Right lobe of liver (tissue), 6 donors: ENCODE measurements at regions not wholly inside any gene's neighbourhood (a gene's known extent, or its start where the extent isn't known, plus 50 kb on each side); places are given as distances from the start of the nearest gene placed in this dataset.

Source experiments
- ATAC-seq, 4 donors: fragments of 200-7000 bp; cut with Tn5 transposase; one replicate each; pipeline ENCODE4 v1.9.1; 2020; ENCODE audit warnings: mild to moderate bottlenecking in 4 of 4, moderate library complexity in 4 of 4
- DNase-seq, 3 donors: peaks; one replicate each; pipeline ENCODE4 v3.0.0-alpha.2; 2020
- H3K27ac ChIP-seq, 3 donors: fragments of 200-600 bp; one replicate each; pipeline ENCODE4 v1.8.0; 2022
- H3K27me3 ChIP-seq, 2 donors: fragments of 200-600 bp; one replicate each; pipeline ENCODE4 v1.8.0; 2022
- H3K36me3 ChIP-seq, 4 donors: fragments of 200-600 bp; sonication (generic) in 1 of 4; one replicate each; pipeline versions ENCODE4 v1.5.1 to v1.8.0; 2017 to 2022; ENCODE audit warnings: control low read depth in 1 of 4
- H3K4me1 ChIP-seq, 4 donors: fragments of 200-600 bp; sonication (generic) in 1 of 4; one replicate each; pipeline versions ENCODE4 v1.5.1 to v1.8.0; 2017 to 2022; ENCODE audit warnings: control low read depth in 1 of 4
- H3K4me3 ChIP-seq, 3 donors: fragments of 200-600 bp; one replicate each; pipeline ENCODE4 v1.8.0; 2022
- H3K9me3 ChIP-seq, 4 donors: fragments of 200-600 bp; sonication (generic) in 1 of 4; one replicate each; pipeline versions ENCODE4 v1.5.1 to v1.8.0; 2017 to 2022; ENCODE audit warnings: control low read depth in 1 of 4
- CTCF ChIP-seq, 4 donors: fragments of 200-600 bp in 3 of 4; fragments of 450-650 bp in 1 of 4; IDR thresholded peaks; one replicate each; pipeline versions ENCODE4 v1.5.1 to v1.8.0; 2016 to 2022; ENCODE audit warnings: antibody characterized with exemption in 4 of 4, mild to moderate bottlenecking in 2 of 4
- POLR2A ChIP-seq: fragments of 450-650 bp; IDR thresholded peaks from one replicate; pipeline ENCODE4 v1.6.1; 2017; ENCODE audit warnings: antibody characterized with exemption, mild to moderate bottlenecking
- WGBS: methylation state at CpG from one replicate; pipeline ENCODE4 v1.1.6; 2018; ENCODE audit warnings: low coverage, low lambda C conversion rate; ENCODE audit not compliant: insufficient coverage; ENCODE audit errors: missing lambda C conversion rate; 5-methylcytosine and 5-hydroxymethylcytosine counted together
- intact Hi-C, 2 donors: fragments of 100-400 bp; cut with DNase I; formaldehyde crosslinking; loops; one replicate each; pipeline versions ENCODE4 v1.11.2 to v1.14.1; 2022
- donor health status: DM: no; HTN: yes; CAD: no.
- donor health status: DM: no; HTN: no; CAD: no.
- donor health status: DM: no; HTN: no; CAD: no.
- donor health status: DM: no; HTN: yes; CAD: no.
- donor health status: DM: no; HTN: yes; CAD: no.

- TF ChIP-seq POLR2A, result no peak
- no peak for TF ChIP-seq CTCF (IDR thresholded peaks at IDR 0.05)
- no peak overlapping the region for H3K27ac ChIP-seq
- no peak for ATAC-seq
- intact Hi-C loops, result no loop called here
- no peaks in the 10 kb centered on the region for H3K27me3 ChIP-seq
- no peaks in the 10 kb centered on the region for H3K36me3 ChIP-seq
- H3K9me3 ChIP-seq, result no peaks in the 10 kb centered on the region
- WGBS, result 85% methylated on average over 2 of the region's 2 CpGs
- DNase-seq, result no peak
- H3K4me1 ChIP-seq, result no peaks in the 10 kb centered on the region
- H3K4me3 ChIP-seq, result no peak overlapping the region
Observed at GRCh38 chr3:144413068-144413467, 441.4 kb downstream of the DIPK2A start.

- ATAC-seq (no peak), DNase-seq (no peak)
- H3K36me3 ChIP-seq, result no peaks in the 10 kb centered on the region
- no peak overlapping the region for H3K27ac ChIP-seq
- intact Hi-C loops, result no loop called here
- no peaks in the 10 kb centered on the region for H3K4me1 ChIP-seq
- H3K27me3 ChIP-seq, result no peaks in the 10 kb centered on the region
- TF ChIP-seq POLR2A (no peak), CTCF (IDR thresholded peaks at IDR 0.05) (no peak)
- H3K4me3 ChIP-seq, result no peak overlapping the region
- WGBS, result 67% methylated on average over 1 of the region's 1 CpG
- no peaks in the 10 kb centered on the region for H3K9me3 ChIP-seq
Observed at GRCh38 chr3:144415492-144415891, 443.9 kb downstream of the DIPK2A start.

GRCh38 chr3:144424606-144425005 is 453.0 kb downstream of the DIPK2A start:
- Histone ChIP-seq H3K4me1 (no peaks in the 10 kb centered on the region), H3K36me3 (no peaks in the 10 kb centered on the region), H3K27me3 (no peaks in the 10 kb centered on the region), H3K27ac (no peak overlapping the region), H3K4me3 (no peak overlapping the region), H3K9me3 (no peaks in the 10 kb centered on the region)
- DNase-seq (no peak), ATAC-seq (no peak)
- intact Hi-C loops, result no loop called here
- TF ChIP-seq POLR2A (no peak), CTCF (IDR thresholded peaks at IDR 0.05) (no peak)
- WGBS, result 88% methylated on average over 4 of the region's 4 CpGs

GRCh38 chr3:144426366-144426765 is 454.7 kb downstream of the DIPK2A start:
- ATAC-seq (no peak), DNase-seq (no peak)
- no peak for TF ChIP-seq CTCF (IDR thresholded peaks at IDR 0.05)
- intact Hi-C loops, result no loop called here
- Histone ChIP-seq H3K9me3 (no peaks in the 10 kb centered on the region), H3K36me3 (no peaks in the 10 kb centered on the region), H3K27me3 (no peaks in the 10 kb centered on the region), H3K4me3 (no peak overlapping the region), H3K27ac (no peak overlapping the region), H3K4me1 (no peaks in the 10 kb centered on the region)

GRCh38 chr3:144426967-144427366 is 455.3 kb downstream of the DIPK2A start:
- Histone ChIP-seq H3K27ac (no peak overlapping the region), H3K9me3 (no peaks in the 10 kb centered on the region), H3K36me3 (no peaks in the 10 kb centered on the region), H3K4me1 (no peaks in the 10 kb centered on the region), H3K27me3 (no peaks in the 10 kb centered on the region), H3K4me3 (no peak overlapping the region)
- no peak for TF ChIP-seq POLR2A
- TF ChIP-seq CTCF (IDR thresholded peaks at IDR 0.05), result no peak
- 88% methylated on average over 4 of the region's 4 CpGs for WGBS
- intact Hi-C loops, result no loop called here
- no peak for DNase-seq
- no peak for ATAC-seq
